ENCODE measurements at regions not wholly inside any gene's neighbourhood (a gene's known extent, or its start where the extent isn't known, plus 50 kb on each side); places are given as distances from the start of the nearest gene placed in this dataset.

DNA sequence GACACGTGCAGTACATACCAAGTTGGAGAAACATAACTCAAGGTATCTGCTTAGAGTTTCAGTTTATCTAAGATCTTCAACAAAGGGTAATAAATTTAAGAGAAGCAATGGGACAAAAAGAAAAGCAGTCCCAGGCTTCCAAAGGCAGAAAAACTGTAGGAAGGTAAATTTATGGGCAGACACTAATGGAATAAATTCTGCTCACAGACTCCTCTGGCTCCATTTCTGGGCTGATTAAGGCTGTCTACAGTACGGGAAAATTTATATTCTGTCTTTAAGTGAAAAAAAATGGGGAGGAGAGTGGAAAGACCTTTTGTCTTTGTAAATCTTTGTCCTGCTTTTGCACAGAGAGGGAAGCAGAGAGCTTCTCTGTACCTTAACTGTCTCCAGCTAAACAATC, 587.5 kb upstream of the IGFBP3 start:
- ChIA-PET POLR2A (ENCODE audit: unreplicated experiment) (no interaction called here), CTCF (no interaction called here)
- Histone ChIP-seq H3K56ac (ENCODE audit: extremely low read depth, insufficient read depth, low read length) (no peak overlapping the region), H3K4me2 (ENCODE audit: low read depth, low read length) (no peak overlapping the region), H4K20me1 (ENCODE audit: insufficient read depth, low read length) (no peaks in the 10 kb centered on the region), H2AK5ac (ENCODE audit: low read depth, low read length) (no peak overlapping the region), H4K91ac (ENCODE audit: insufficient read depth, low read depth, low read length) (no peak overlapping the region), H3K27me3 (ENCODE audit: control insufficient read depth, insufficient read depth, low read length) (no peaks in the 10 kb centered on the region), H3K4ac (ENCODE audit: low read depth, low read length) (no peak overlapping the region), H3K27ac (ENCODE audit: insufficient read depth, low read length) (no peak overlapping the region), H3K4me3 (ENCODE audit: insufficient read depth, low read depth, low read length) (no peak overlapping the region), H2AFZ (replicated peaks; ENCODE audit: low read length, poor library complexity) (no peak overlapping the region), H3K9me3 (ENCODE audit: control insufficient read depth, insufficient read depth, low read length) (peaks cover 2% of the 10 kb centered on the region), H3K14ac (replicated peaks; ENCODE audit: low read depth, low read length) (no peak overlapping the region), H2BK5ac (ENCODE audit: low read depth, low read length, poor library complexity, severe bottlenecking) (no peak overlapping the region), H3K79me1 (ENCODE audit: low read depth in 1 of 2, low read length in 2 of 2) (no peaks in the 10 kb centered on the region), H2BK15ac (ENCODE audit: low read depth, low read length) (no peak overlapping the region), H3K9ac (ENCODE audit: low read depth, low read length) (no peak overlapping the region), H3K9me1 (ENCODE audit: insufficient read depth, low read length) (peaks cover 4% of the 10 kb centered on the region), H3K18ac (ENCODE audit: low read depth, low read length) (no peak overlapping the region), H2BK20ac (ENCODE audit: low read depth, low read length) (no peak overlapping the region), H3K4me1 (ENCODE audit: control insufficient read depth, insufficient read depth, low read length) (peaks cover 5% of the 10 kb centered on the region; the same call in 1 of the 2 replicates), H4K5ac (ENCODE audit: low read depth, low read length) (no peak overlapping the region), H2AK9ac (replicated peaks; ENCODE audit: low read depth, low read length, poor library complexity) (no peak overlapping the region), H3K23ac (ENCODE audit: low read depth, low read length) (no peak overlapping the region), H4K8ac (ENCODE audit: low read depth in 2 of 2, low read length in 2 of 2) (no peak overlapping the region), H2BK120ac (ENCODE audit: low read depth, low read length) (no peak overlapping the region), H3K36me3 (ENCODE audit: control insufficient read depth, insufficient read depth, low read length) (no peaks in the 10 kb centered on the region)
- TF ChIP-seq MAZ (IDR thresholded peaks at IDR 0.05; ENCODE audit: borderline replicate concordance, low read depth, low read length) (no peak), FOS (IDR thresholded peaks at IDR 0.05; ENCODE audit: low read depth, low read length) (no peak), CHD1 (IDR thresholded peaks at IDR 0.05; ENCODE audit: low read depth, low read length) (no peak), NFE2L2 (IDR thresholded peaks at IDR 0.05; ENCODE audit: low read depth, low read length) (no peak), MXI1 (IDR thresholded peaks at IDR 0.05; ENCODE audit: borderline replicate concordance, low read depth, low read length) (no peak), RFX5 (IDR thresholded peaks at IDR 0.05; ENCODE audit: low read depth, low read length) (no peak), RAD21 (IDR thresholded peaks at IDR 0.05; ENCODE audit: low read length) (no peak), RCOR1 (IDR thresholded peaks at IDR 0.05; ENCODE audit: insufficient replicate concordance, low read length) (no peak), MAFK (IDR thresholded peaks at IDR 0.05; ENCODE audit: low read depth, low read length) (no peak)
- TF ChIP-seq, protein P1, sequence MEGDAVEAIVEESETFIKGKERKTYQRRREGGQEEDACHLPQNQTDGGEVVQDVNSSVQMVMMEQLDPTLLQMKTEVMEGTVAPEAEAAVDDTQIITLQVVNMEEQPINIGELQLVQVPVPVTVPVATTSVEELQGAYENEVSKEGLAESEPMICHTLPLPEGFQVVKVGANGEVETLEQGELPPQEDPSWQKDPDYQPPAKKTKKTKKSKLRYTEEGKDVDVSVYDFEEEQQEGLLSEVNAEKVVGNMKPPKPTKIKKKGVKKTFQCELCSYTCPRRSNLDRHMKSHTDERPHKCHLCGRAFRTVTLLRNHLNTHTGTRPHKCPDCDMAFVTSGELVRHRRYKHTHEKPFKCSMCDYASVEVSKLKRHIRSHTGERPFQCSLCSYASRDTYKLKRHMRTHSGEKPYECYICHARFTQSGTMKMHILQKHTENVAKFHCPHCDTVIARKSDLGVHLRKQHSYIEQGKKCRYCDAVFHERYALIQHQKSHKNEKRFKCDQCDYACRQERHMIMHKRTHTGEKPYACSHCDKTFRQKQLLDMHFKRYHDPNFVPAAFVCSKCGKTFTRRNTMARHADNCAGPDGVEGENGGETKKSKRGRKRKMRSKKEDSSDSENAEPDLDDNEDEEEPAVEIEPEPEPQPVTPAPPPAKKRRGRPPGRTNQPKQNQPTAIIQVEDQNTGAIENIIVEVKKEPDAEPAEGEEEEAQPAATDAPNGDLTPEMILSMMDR (conservative IDR thresholded peaks at IDR 0.05; ENCODE audit: low read depth, low read length) = no peak
- WGBS, 2 experiments (ENCODE audit: extremely low coverage in 2 of 2, insufficient read length in 1 of 2) = no CpG with 5 or more reads among the region's 2 CpGs
- DNase-seq = no peak
- in situ Hi-C loops (cut with MboI; ENCODE audit: low sequenced_read_pairs) (no loop called here), intact Hi-C loops (cut with micrococcal nuclease) (no loop called here), dilution Hi-C loops (cut with HindIII; ENCODE audit: low sequenced_read_pairs, unreplicated experiment) (no loop called here)
- BruUV-seq (replicated peaks) = no TSS peak
- ATAC-seq (ENCODE audit: low read depth) = no peak

All from IMR-90 (cell line).